ENCODE measurements at regions not wholly inside any gene's neighbourhood (a gene's known extent, or its start where the extent isn't known, plus 50 kb on each side); places are given as distances from the start of the nearest gene placed in this dataset.

DNA sequence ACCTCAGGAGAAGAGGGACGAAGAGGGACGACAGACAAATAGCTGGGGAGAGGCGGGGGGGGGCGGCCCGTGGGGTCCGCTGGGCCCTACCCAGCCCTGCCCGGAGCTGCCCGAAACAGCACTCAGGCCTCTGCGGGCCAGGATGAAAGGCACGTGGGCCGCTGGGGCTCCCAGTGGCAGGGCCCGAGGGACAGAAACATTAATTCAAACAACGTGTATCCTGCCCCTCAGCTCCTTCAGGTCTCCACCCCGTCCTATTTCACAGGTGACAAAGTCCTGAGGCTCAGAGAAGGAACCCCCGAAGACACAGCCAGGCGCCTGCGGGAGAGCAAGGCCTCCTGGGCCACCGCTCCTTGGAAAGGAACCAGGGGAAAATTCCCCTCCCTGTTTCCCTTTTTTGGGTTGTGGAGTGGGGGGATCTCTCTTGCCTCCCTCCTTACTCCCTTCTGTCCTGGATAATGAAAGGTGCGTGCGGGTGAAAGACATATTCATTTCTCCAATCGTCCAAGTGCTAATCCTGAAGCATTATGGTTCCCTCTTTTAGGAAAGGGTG, 93.3 kb downstream of the RNASET2 start:
- CTCF ChIA-PET, result interaction anchor here (1.6 kb wide), 1 partner anchor 89 kb away, joined by 3 read pairs; no protein-coding TSS in a partner anchor
- peak in 1 of 3 donors; percentile 2 for DNase-seq
- Histone ChIP-seq H3K27me3 (replicated peaks in 2 of 5; ENCODE audit: control insufficient read depth in 4 of 5, insufficient read depth in 5 of 5, low read length in 4 of 5) (peaks cover 6 to 58% (median 23%) of the 10 kb centered on the region in 5 experiments), H3K4me3 (ENCODE audit: control insufficient read depth in 1 of 7, extremely low read depth in 1 of 7, insufficient read depth in 4 of 7, low read depth in 2 of 7, low read length in 6 of 7) (peak overlapping the region in 5 of 7 experiments; percentile 55 to 75 (median 64)), H3K36me3 (ENCODE audit: control insufficient read depth in 4 of 4, insufficient read depth in 4 of 4, low read length in 3 of 4) (no peaks in the 10 kb centered on the region), H3K4me1 (ENCODE audit: control extremely low read depth in 1 of 4, control insufficient read depth in 4 of 4, insufficient read depth in 4 of 4, low read length in 3 of 4) (peaks cover 0 to 13% (median 12%) of the 10 kb centered on the region in 4 experiments), H3K9me3 (ENCODE audit: control extremely low read depth in 1 of 5, control insufficient read depth in 4 of 5, insufficient read depth in 2 of 5, low read depth in 1 of 5, low read length in 4 of 5) (no peaks in the 10 kb centered on the region), H3K27ac (ENCODE audit: insufficient read depth in 1 of 2, low read depth in 1 of 2, low read length in 2 of 2, poor library complexity in 1 of 2, severe bottlenecking in 2 of 2) (no peak overlapping the region)
- POLR2A ChIA-PET, result interaction anchor here (1.5 kb wide), 1 partner anchor 80 kb away, joined by 3 read pairs; no protein-coding TSS in a partner anchor
- WGBS (ENCODE audit: insufficient coverage), result 1% methylated on average over 10 of the region's 21 CpGs

DNA sequence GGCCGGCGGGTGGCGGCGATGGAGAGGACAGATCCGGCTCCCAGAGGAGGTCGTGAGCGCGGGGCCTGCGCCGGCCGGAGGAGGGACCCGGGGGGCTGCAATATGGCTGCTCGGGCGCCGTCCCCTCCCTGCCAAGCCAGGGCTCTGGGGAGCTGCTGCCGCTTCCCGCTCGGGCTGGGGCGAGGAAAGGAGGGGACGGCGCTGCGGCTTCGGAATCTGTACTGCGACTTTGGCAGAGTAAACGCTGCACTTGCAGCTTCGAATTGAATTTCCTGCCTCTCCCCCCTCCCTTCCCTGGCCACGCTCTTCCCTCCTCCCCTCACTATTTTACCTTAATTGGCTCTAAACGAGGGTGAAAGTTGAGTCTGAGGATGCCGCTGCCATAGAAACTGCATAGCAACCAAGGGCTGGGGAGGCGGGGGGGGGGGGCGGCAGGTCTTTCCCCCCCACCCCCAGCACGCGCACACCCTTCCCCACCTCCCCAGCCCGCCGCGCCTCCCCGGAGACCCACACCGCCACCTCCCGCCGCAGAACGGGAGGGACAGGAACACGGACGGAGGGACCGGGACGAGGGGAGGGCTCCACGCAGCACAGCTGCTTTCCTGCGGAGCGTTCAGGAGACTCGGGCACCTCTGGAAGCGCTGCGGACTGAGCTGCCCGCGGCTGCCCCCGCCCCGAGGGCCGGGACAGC, 93.9 kb downstream of the RNASET2 start:
- H3K27me3 ChIP-seq (replicated peaks in 2 of 5; ENCODE audit: control insufficient read depth in 4 of 5, insufficient read depth in 5 of 5, low read length in 4 of 5), result peaks cover 6 to 58% (median 23%) of the 10 kb centered on the region in 5 experiments
- ChIA-PET POLR2A (interaction anchor here (0.6 to 1.5 kb wide), 2 partner anchors 81 to 424 kb away, joined by 3 read pairs; no protein-coding TSS in a partner anchor), CTCF (interaction anchor here (1.6 kb wide), 1 partner anchor 89 kb away, joined by 3 read pairs; no protein-coding TSS in a partner anchor)
- H3K4me1 ChIP-seq (ENCODE audit: control extremely low read depth in 1 of 4, control insufficient read depth in 4 of 4, insufficient read depth in 4 of 4, low read length in 3 of 4), result peaks cover 0 to 13% (median 12%) of the 10 kb centered on the region in 4 experiments
- WGBS (ENCODE audit: insufficient coverage), result 0% methylated on average over 25 of the region's 56 CpGs
- peak in 2 of 3 donors; percentile 48 to 62 for DNase-seq
- no peaks in the 10 kb centered on the region for H3K36me3 ChIP-seq (ENCODE audit: control insufficient read depth in 4 of 4, insufficient read depth in 4 of 4, low read length in 3 of 4)
- no peaks in the 10 kb centered on the region for H3K9me3 ChIP-seq (ENCODE audit: control extremely low read depth in 1 of 5, control insufficient read depth in 4 of 5, insufficient read depth in 2 of 5, low read depth in 1 of 5, low read length in 4 of 5)
- no peak overlapping the region for H3K27ac ChIP-seq (ENCODE audit: insufficient read depth in 1 of 2, low read depth in 1 of 2, low read length in 2 of 2, poor library complexity in 1 of 2, severe bottlenecking in 2 of 2)
- peak overlapping the region; percentile 17 to 75 (median 64) for H3K4me3 ChIP-seq (ENCODE audit: control insufficient read depth in 1 of 7, extremely low read depth in 1 of 7, insufficient read depth in 4 of 7, low read depth in 2 of 7, low read length in 6 of 7)

DNA sequence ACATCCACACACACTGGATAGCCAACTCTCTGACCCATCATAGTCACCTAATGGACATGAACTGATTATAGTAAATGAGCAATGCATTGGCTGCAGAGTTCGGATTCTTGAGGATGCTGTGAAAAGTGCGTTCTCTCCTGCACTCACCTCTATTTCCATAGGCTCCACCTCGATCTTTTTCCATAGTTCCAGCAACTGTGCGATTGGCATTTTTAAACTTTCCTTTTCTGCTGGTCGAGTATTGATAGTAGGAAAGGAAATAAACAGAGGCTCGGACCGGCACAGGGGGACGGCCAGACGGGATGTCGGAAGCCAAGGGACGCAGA, 94.4 kb downstream of the RNASET2 start:
- POLR2A ChIA-PET, result interaction anchor here (0.6 to 1.5 kb wide), 2 partner anchors 81 to 424 kb away, joined by 3 read pairs; no protein-coding TSS in a partner anchor
- peak in 1 of 3 donors; percentile 2 for DNase-seq
- H3K4me1 ChIP-seq (ENCODE audit: control extremely low read depth in 1 of 4, control insufficient read depth in 4 of 4, insufficient read depth in 4 of 4, low read length in 3 of 4), result peaks cover 0 to 13% (median 12%) of the 10 kb centered on the region in 4 experiments
- H3K27me3 ChIP-seq (replicated peaks in 2 of 5; ENCODE audit: control insufficient read depth in 4 of 5, insufficient read depth in 5 of 5, low read length in 4 of 5), result peaks cover 6 to 58% (median 23%) of the 10 kb centered on the region in 5 experiments
- H3K36me3 ChIP-seq (ENCODE audit: control insufficient read depth in 4 of 4, insufficient read depth in 4 of 4, low read length in 3 of 4), result no peaks in the 10 kb centered on the region
- WGBS (ENCODE audit: insufficient coverage), result 0% methylated on average over 6 of the region's 11 CpGs
- no peak overlapping the region for H3K27ac ChIP-seq (ENCODE audit: insufficient read depth in 1 of 2, low read depth in 1 of 2, low read length in 2 of 2, poor library complexity in 1 of 2, severe bottlenecking in 2 of 2)
- CTCF ChIA-PET, result interaction anchor here (1.6 kb wide), 1 partner anchor 90 kb away, joined by 3 read pairs; no protein-coding TSS in a partner anchor
- no peaks in the 10 kb centered on the region for H3K9me3 ChIP-seq (ENCODE audit: control extremely low read depth in 1 of 5, control insufficient read depth in 4 of 5, insufficient read depth in 2 of 5, low read depth in 1 of 5, low read length in 4 of 5)
- peak overlapping the region; percentile 17 to 75 (median 64) for H3K4me3 ChIP-seq (ENCODE audit: control insufficient read depth in 1 of 7, extremely low read depth in 1 of 7, insufficient read depth in 4 of 7, low read depth in 2 of 7, low read length in 6 of 7)

DNA sequence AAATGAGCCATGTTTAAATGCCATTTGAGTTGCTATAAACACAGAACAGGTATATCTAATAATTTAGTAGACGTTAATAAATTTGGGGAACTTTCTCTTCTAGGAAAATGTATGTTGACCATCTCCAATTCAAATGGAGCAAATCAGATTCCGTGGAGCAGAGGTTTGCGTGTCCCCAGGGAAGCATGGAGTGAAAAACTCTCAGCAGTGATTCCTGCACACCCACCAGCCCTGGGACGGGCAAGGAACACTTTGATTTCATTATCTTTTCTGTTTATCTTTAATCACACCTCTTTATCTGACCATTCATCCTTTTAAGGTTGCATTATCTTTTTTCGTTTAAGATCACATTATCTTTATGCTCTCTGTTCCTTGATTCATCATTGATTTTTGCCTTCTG, 95.0 kb downstream of the RNASET2 start:
- H3K4me3 ChIP-seq (ENCODE audit: control insufficient read depth in 1 of 7, extremely low read depth in 1 of 7, insufficient read depth in 4 of 7, low read depth in 2 of 7, low read length in 6 of 7), result no peak overlapping the region
- no peaks in the 10 kb centered on the region for H3K9me3 ChIP-seq (ENCODE audit: control extremely low read depth in 1 of 5, control insufficient read depth in 4 of 5, insufficient read depth in 2 of 5, low read depth in 1 of 5, low read length in 4 of 5)
- DNase-seq, result no peak
- ChIA-PET POLR2A (no interaction called here), CTCF (no interaction called here)
- peaks cover 6 to 58% (median 23%) of the 10 kb centered on the region in 5 experiments for H3K27me3 ChIP-seq (replicated peaks in 2 of 5; ENCODE audit: control insufficient read depth in 4 of 5, insufficient read depth in 5 of 5, low read length in 4 of 5)
- H3K4me1 ChIP-seq (ENCODE audit: control extremely low read depth in 1 of 4, control insufficient read depth in 4 of 4, insufficient read depth in 4 of 4, low read length in 3 of 4), result peaks cover 0 to 13% (median 12%) of the 10 kb centered on the region in 4 experiments
- H3K27ac ChIP-seq (ENCODE audit: insufficient read depth in 1 of 2, low read depth in 1 of 2, low read length in 2 of 2, poor library complexity in 1 of 2, severe bottlenecking in 2 of 2), result no peak overlapping the region
- WGBS (ENCODE audit: insufficient coverage), result 96% methylated on average over 3 of the region's 5 CpGs
- H3K36me3 ChIP-seq (ENCODE audit: control insufficient read depth in 4 of 4, insufficient read depth in 4 of 4, low read length in 3 of 4), result no peaks in the 10 kb centered on the region

DNA sequence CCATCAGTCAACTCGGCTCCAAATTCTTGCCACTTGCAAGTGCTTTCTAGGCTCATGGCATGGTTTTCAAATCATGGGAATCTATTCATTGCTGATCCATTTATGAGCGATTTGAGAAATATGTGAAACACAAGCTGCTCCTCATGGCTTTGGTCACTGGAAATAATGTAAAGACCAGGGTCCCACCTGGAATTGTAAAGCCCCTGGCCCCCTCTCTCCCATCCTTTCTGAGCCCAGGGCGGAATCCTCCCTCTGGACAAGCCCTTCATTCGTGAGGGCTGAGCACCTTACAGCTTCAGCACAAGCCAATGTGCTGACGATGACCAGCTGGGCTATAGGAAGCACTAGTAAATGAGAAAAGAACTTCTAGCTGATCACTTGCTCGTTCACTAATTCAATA, 96.0 kb downstream of the RNASET2 start:
- Histone ChIP-seq H3K27ac (ENCODE audit: insufficient read depth in 1 of 2, low read depth in 1 of 2, low read length in 2 of 2, poor library complexity in 1 of 2, severe bottlenecking in 2 of 2) (no peak overlapping the region), H3K27me3 (replicated peaks in 2 of 5; ENCODE audit: control insufficient read depth in 4 of 5, insufficient read depth in 5 of 5, low read length in 4 of 5) (peaks cover 6 to 57% (median 23%) of the 10 kb centered on the region in 5 experiments), H3K4me3 (ENCODE audit: control insufficient read depth in 1 of 7, extremely low read depth in 1 of 7, insufficient read depth in 4 of 7, low read depth in 2 of 7, low read length in 6 of 7) (no peak overlapping the region), H3K4me1 (ENCODE audit: control extremely low read depth in 1 of 4, control insufficient read depth in 4 of 4, insufficient read depth in 4 of 4, low read length in 3 of 4) (peaks cover 0 to 13% (median 12%) of the 10 kb centered on the region in 4 experiments), H3K9me3 (ENCODE audit: control extremely low read depth in 1 of 5, control insufficient read depth in 4 of 5, insufficient read depth in 2 of 5, low read depth in 1 of 5, low read length in 4 of 5) (no peaks in the 10 kb centered on the region), H3K36me3 (ENCODE audit: control insufficient read depth in 4 of 4, insufficient read depth in 4 of 4, low read length in 3 of 4) (no peaks in the 10 kb centered on the region)
- ChIA-PET POLR2A (no interaction called here), CTCF (interaction anchor here (0.9 to 1.4 kb wide), 3 partner anchors 16 to 584 kb away, joined by 3 to 5 read pairs (median 4); no protein-coding TSS in a partner anchor)
- 67% methylated on average over 3 of the region's 6 CpGs for WGBS (ENCODE audit: insufficient coverage)
- DNase-seq, result no peak

DNA sequence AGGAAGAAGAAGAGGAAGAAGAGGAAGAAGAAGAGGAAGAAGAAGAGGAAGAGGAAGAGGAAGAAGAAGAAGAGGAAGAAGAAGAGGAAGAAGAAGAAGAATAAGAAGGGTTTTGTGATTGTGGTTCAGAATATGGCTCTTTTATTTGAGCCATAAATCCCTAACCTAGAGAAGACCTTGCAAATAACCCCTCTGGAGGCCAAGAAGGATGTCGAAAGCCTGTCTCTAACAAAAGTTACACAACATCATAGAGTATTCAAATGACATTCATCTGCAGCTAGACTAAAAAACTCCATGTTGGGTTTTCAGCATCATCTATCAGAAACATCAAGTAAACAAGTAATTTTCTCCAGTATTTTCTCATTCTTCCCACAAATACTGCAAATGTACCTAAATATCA, 100.9 kb downstream of the RNASET2 start:
- peaks cover 0 to 12% (median 3%) of the 10 kb centered on the region in 5 experiments for H3K27me3 ChIP-seq (replicated peaks in 2 of 5; ENCODE audit: control insufficient read depth in 4 of 5, insufficient read depth in 5 of 5, low read length in 4 of 5)
- WGBS (ENCODE audit: insufficient coverage), result 100% methylated on average over 1 of the region's 1 CpG
- no peak overlapping the region for H3K27ac ChIP-seq (ENCODE audit: insufficient read depth in 1 of 2, low read depth in 1 of 2, low read length in 2 of 2, poor library complexity in 1 of 2, severe bottlenecking in 2 of 2)
- POLR2A ChIA-PET, result no interaction called here
- CTCF ChIA-PET, result no interaction called here
- H3K4me3 ChIP-seq (ENCODE audit: control insufficient read depth in 1 of 7, extremely low read depth in 1 of 7, insufficient read depth in 4 of 7, low read depth in 2 of 7, low read length in 6 of 7), result no peak overlapping the region
- peak in 1 of 3 donors; percentile 6 for DNase-seq
- H3K4me1 ChIP-seq (ENCODE audit: control extremely low read depth in 1 of 4, control insufficient read depth in 4 of 4, insufficient read depth in 4 of 4, low read length in 3 of 4), result no peaks in the 10 kb centered on the region
- no peaks in the 10 kb centered on the region for H3K36me3 ChIP-seq (ENCODE audit: control insufficient read depth in 4 of 4, insufficient read depth in 4 of 4, low read length in 3 of 4)
- H3K9me3 ChIP-seq (ENCODE audit: control extremely low read depth in 1 of 5, control insufficient read depth in 4 of 5, insufficient read depth in 2 of 5, low read depth in 1 of 5, low read length in 4 of 5), result no peaks in the 10 kb centered on the region
